ENCODE measurements at regions not wholly inside any gene's neighbourhood (a gene's known extent, or its start where the extent isn't known, plus 50 kb on each side); places are given as distances from the start of the nearest gene placed in this dataset.

- DNase-seq (ENCODE audit: low spot score) = no peak
- H3K4me1 ChIP-seq = peaks cover 0 to 5% of the 10 kb centered on the region in 2 donors
- no peak overlapping the region for H3K4me3 ChIP-seq
- no peak for TF ChIP-seq CTCF (IDR thresholded peaks at IDR 0.05)
- H3K9me3 ChIP-seq = no peaks in the 10 kb centered on the region
- no peak overlapping the region for H3K27ac ChIP-seq
- no peaks in the 10 kb centered on the region for H3K27me3 ChIP-seq
- no peaks in the 10 kb centered on the region for H3K36me3 ChIP-seq
Observed at GRCh38 chr6:79775222-79775621, 144.1 kb downstream of the SH3BGRL2 start.

- no peak for DNase-seq (ENCODE audit: low spot score)
- no peaks in the 10 kb centered on the region for H3K36me3 ChIP-seq
- no peak overlapping the region for H3K4me3 ChIP-seq
- H3K27ac ChIP-seq = no peak overlapping the region
- no peak for TF ChIP-seq CTCF (IDR thresholded peaks at IDR 0.05)
- H3K4me1 ChIP-seq = no peaks in the 10 kb centered on the region
- H3K27me3 ChIP-seq = no peaks in the 10 kb centered on the region
- H3K9me3 ChIP-seq = peaks cover 0 to 13% of the 10 kb centered on the region in 2 donors
Observed at GRCh38 chr6:79764747-79765146, 133.6 kb downstream of the SH3BGRL2 start.

- no peak overlapping the region for H3K4me3 ChIP-seq
Observed at GRCh38 chr6:79763301-79763700, 132.2 kb downstream of the SH3BGRL2 start.

GRCh38 chr6:79762370-79762769 is 131.2 kb downstream of the SH3BGRL2 start:
- Histone ChIP-seq H3K27ac (no peak overlapping the region), H3K4me3 (no peak overlapping the region), H3K9me3 (peaks cover 0 to 13% of the 10 kb centered on the region in 2 donors), H3K27me3 (no peaks in the 10 kb centered on the region), H3K36me3 (no peaks in the 10 kb centered on the region), H3K4me1 (no peaks in the 10 kb centered on the region)
- DNase-seq (ENCODE audit: low spot score) = no peak
- no peak for TF ChIP-seq CTCF (IDR thresholded peaks at IDR 0.05)

More at GRCh38 chr6:79763301-79763700, 132.2 kb downstream of the SH3BGRL2 start:
- H3K27ac ChIP-seq = no peak overlapping the region
- no peaks in the 10 kb centered on the region for H3K4me1 ChIP-seq
- no peak for DNase-seq (ENCODE audit: low spot score)
- no peaks in the 10 kb centered on the region for H3K27me3 ChIP-seq
- TF ChIP-seq CTCF (IDR thresholded peaks at IDR 0.05) = no peak
- no peaks in the 10 kb centered on the region for H3K36me3 ChIP-seq
- H3K9me3 ChIP-seq = peaks cover 0 to 13% of the 10 kb centered on the region in 2 donors

- Histone ChIP-seq H3K36me3 (no peaks in the 10 kb centered on the region), H3K9me3 (no peaks in the 10 kb centered on the region), H3K27ac (no peak overlapping the region), H3K4me3 (no peak overlapping the region), H3K27me3 (no peaks in the 10 kb centered on the region), H3K4me1 (no peaks in the 10 kb centered on the region)
- DNase-seq (ENCODE audit: low spot score) = no peak
- TF ChIP-seq CTCF (IDR thresholded peaks at IDR 0.05) = no peak
Observed at GRCh38 chr6:79756496-79756895, 125.4 kb downstream of the SH3BGRL2 start.

GRCh38 chr6:79755967-79756366 is 124.8 kb downstream of the SH3BGRL2 start:
- Histone ChIP-seq H3K36me3 (no peaks in the 10 kb centered on the region), H3K4me1 (no peaks in the 10 kb centered on the region), H3K27me3 (no peaks in the 10 kb centered on the region), H3K27ac (no peak overlapping the region), H3K9me3 (no peaks in the 10 kb centered on the region), H3K4me3 (no peak overlapping the region)
- no peak for DNase-seq (ENCODE audit: low spot score)
- TF ChIP-seq CTCF (IDR thresholded peaks at IDR 0.05) = no peak

All from right atrium auricular region (tissue), 2 donors.